ENCODE measurements at regions not wholly inside any gene's neighbourhood (a gene's known extent, or its start where the extent isn't known, plus 50 kb on each side); places are given as distances from the start of the nearest gene placed in this dataset.

DNA sequence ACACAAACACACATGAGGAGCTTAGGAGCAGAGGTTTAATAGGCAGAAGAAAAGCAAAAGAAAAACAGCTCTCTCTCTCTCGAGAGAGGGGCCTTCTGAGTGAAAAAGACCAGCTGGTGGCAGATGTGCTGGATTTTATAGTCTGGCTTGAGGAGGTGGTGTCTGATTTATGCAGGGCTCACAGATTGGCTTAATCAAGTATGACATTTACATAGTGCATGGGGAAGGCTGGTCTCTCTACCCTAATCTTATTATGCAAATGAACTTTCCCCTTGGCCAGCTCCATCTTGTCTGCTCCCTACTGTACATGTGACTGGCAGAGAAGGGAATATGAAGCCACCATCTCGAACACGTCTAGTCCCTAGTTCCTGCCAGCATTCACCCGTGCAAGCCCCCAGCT, 219.5 kb upstream of the ZNF804B start:
- no peak overlapping the region for H2AK5ac ChIP-seq (ENCODE audit: low read depth, low read length)
- H3K4me1 ChIP-seq (replicated peaks in 1 of 4; ENCODE audit: control insufficient read depth in 3 of 4, insufficient read depth in 4 of 4, low read length in 3 of 4), result no peaks in the 10 kb centered on the region
- no peaks in the 10 kb centered on the region for H3K27me3 ChIP-seq (replicated peaks in 1 of 4; ENCODE audit: control insufficient read depth in 3 of 4, extremely low read depth in 1 of 4, insufficient read depth in 3 of 4, low read length in 3 of 4)
- no peak for DNase-seq (ENCODE audit: low read depth in 1 of 2, low spot score in 2 of 2)
- no peaks in the 10 kb centered on the region for H3K79me2 ChIP-seq (ENCODE audit: control insufficient read depth in 1 of 2, insufficient read depth in 2 of 2, low read length in 2 of 2)
- no peak overlapping the region for H2AFZ ChIP-seq (ENCODE audit: low read length)
- H3K9ac ChIP-seq (replicated peaks in 1 of 4; ENCODE audit: extremely low read depth in 1 of 4, low read depth in 3 of 4, low read length in 3 of 4), result no peak overlapping the region
- H4K91ac ChIP-seq (replicated peaks; ENCODE audit: insufficient read length, low read length), result no peak overlapping the region
- no peak overlapping the region for H4K8ac ChIP-seq (ENCODE audit: extremely low read depth, insufficient read depth, low read length)
- H3K27ac ChIP-seq (ENCODE audit: low read depth, low read length), result no peak overlapping the region
- no peak overlapping the region for H4K5ac ChIP-seq (ENCODE audit: insufficient read length, low read depth, low read length)
- H3K4ac ChIP-seq (replicated peaks; ENCODE audit: insufficient read length, low read depth, low read length), result no peak overlapping the region
- H3K23ac ChIP-seq (ENCODE audit: insufficient read length), result no peak overlapping the region
- H2BK120ac ChIP-seq (replicated peaks; ENCODE audit: low read depth, low read length), result no peak overlapping the region
- H3K18ac ChIP-seq (ENCODE audit: extremely low read depth, low read length), result no peak overlapping the region
- H2BK20ac ChIP-seq (ENCODE audit: low read length), result no peak overlapping the region
- H4K20me1 ChIP-seq (replicated peaks in 1 of 2; ENCODE audit: control insufficient read depth in 1 of 2, insufficient read depth in 2 of 2, low read length in 2 of 2), result no peaks in the 10 kb centered on the region
- H3K56ac ChIP-seq (replicated peaks; ENCODE audit: insufficient read length, low read depth, low read length), result no peak overlapping the region
- H3K23me2 ChIP-seq (ENCODE audit: low read depth, low read length), result no peaks in the 10 kb centered on the region
- H3K79me1 ChIP-seq (ENCODE audit: low read depth, low read length), result no peaks in the 10 kb centered on the region
- no peak overlapping the region for H2BK15ac ChIP-seq (ENCODE audit: low read length)
- POLR2A ChIA-PET (ENCODE audit: partially characterized antibody), result no interaction called here
- no peak for FAIRE-seq
- no peak overlapping the region for H2BK5ac ChIP-seq (ENCODE audit: low read depth, low read length)
- H3K9me3 ChIP-seq (ENCODE audit: insufficient read depth in 2 of 2, low read depth in 1 of 2, low read length in 1 of 2), result peaks cover 5 to 9% of the 10 kb centered on the region in 2 experiments; a peak in 3 of 4 replicates
- no peak overlapping the region for H3K4me2 ChIP-seq (ENCODE audit: insufficient read depth in 1 of 2, low read depth in 2 of 2, low read length in 2 of 2)
- H2BK12ac ChIP-seq (ENCODE audit: low read depth, low read length), result no peak overlapping the region
- H3K14ac ChIP-seq (ENCODE audit: insufficient read length), result no peak overlapping the region
- no peaks in the 10 kb centered on the region for H3K36me3 ChIP-seq (ENCODE audit: control insufficient read depth in 2 of 4, insufficient read depth in 4 of 4, low read length in 3 of 4)
- CTCF ChIA-PET (ENCODE audit: partially characterized antibody), result no interaction called here
- WGBS, 2 experiments (ENCODE audit: extremely low coverage in 1 of 2, insufficient coverage in 1 of 2, insufficient read length in 1 of 2, insufficient replicate concordance in 2 of 2, low coverage in 1 of 2, low lambda C conversion rate in 2 of 2, missing lambda C conversion rate in 1 of 2), result 97% methylated on average over 3 of the region's 4 CpGs; no CpG with 5 or more reads in 1 of the 2 experiments
- no peak overlapping the region for H3K4me3 ChIP-seq (ENCODE audit: extremely low read depth in 1 of 4, insufficient read depth in 2 of 4, low read depth in 3 of 4, low read length in 4 of 4)
- TF ChIP-seq HDAC2 (IDR thresholded peaks at IDR 0.05; ENCODE audit: borderline replicate concordance in 1 of 2, low read depth in 2 of 2, low read length in 2 of 2) (no peak), MAFK (IDR thresholded peaks at IDR 0.05; ENCODE audit: low read depth, low read length) (no peak), CBX8 (IDR thresholded peaks at IDR 0.05; ENCODE audit: borderline replicate concordance, low read depth, low read length) (no peak), SIX5 (IDR thresholded peaks at IDR 0.05; ENCODE audit: low read depth, low read length) (no peak), RAD21 (IDR thresholded peaks at IDR 0.05 in 1 of 2, conservative IDR thresholded peaks at IDR 0.05 in 1 of 2; ENCODE audit: low read depth in 2 of 2, low read length in 2 of 2) (no peak), SRF (IDR thresholded peaks at IDR 0.05; ENCODE audit: low read depth, low read length) (no peak)
